HG03139 (cell line): ENCODE measurements at regions not wholly inside any gene's neighbourhood (a gene's known extent, or its start where the extent isn't known, plus 50 kb on each side); places are given as distances from the start of the nearest gene placed in this dataset.

ENCODE experiments used
- ATAC-seq: cut with Tn5 transposase; IDR thresholded peaks from one replicate; pipeline ENCODE4 v1.9.1; 2021; ENCODE audit not compliant: unreplicated experiment

DNA sequence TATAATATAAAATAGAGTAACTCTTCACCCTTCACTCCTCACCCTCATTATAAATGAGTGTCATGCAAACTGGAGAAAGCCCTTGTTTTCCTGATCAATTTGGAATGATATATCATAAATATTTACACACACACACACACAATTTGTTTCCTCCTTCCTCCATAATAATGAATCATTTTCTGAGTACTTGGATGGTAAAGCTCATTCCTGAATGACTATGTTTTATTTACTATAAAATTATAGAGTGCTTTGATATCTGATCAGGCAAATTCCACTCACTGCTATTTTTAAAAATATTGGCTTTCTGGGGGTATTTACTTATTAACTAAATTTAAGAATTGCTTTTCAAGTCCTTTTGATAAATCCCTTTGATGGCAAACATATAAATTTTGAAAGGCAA, 1125.5 kb upstream of the CNTNAP5 start:
- no peak for ATAC-seq

DNA sequence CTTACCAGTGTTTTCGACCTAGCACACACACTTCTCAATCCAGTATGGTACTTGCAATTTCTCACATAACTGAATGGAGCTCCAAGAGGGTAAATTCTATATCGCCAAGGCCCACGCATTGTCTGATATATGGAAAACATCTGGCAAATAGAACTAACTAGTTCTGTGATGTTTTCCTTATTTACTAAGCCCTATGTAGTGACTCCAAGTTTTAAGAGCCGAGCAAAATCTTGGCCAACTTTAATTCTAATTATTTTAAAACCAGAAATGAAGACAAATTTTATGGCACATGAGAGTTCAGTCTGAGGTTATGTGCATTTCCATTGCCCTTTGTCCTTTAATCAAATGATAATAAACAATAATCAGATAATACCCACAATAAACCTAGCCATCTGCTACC, 1119.7 kb upstream of the CNTNAP5 start:
- ATAC-seq: no peak

DNA sequence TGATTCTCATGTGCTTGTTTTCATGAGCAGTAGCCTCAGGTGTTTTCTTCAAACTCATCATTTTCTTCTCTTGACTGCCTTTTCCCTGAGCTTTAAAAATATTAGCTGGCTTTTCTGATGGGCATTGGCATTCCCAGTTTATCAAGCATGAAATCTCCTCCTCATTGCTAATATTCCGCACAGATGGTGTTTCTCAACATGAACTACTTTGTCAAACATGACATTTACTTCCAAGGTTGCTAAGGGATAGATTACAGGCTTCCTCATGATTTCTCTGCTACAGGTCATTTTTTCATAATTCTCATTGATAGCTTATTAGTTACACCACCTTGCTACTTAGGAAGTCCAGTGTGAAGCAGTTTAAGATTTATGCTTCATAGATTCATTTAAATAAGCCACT, 1116.9 kb upstream of the CNTNAP5 start:
- ATAC-seq: no peak

GRCh38 chr2:122927197-122927596, 1097.9 kb upstream of the CNTNAP5 start:
- no peak for ATAC-seq

GRCh38 chr2:122927710-122928557, 1097.2 kb upstream of the CNTNAP5 start:
- ATAC-seq: no peak

DNA sequence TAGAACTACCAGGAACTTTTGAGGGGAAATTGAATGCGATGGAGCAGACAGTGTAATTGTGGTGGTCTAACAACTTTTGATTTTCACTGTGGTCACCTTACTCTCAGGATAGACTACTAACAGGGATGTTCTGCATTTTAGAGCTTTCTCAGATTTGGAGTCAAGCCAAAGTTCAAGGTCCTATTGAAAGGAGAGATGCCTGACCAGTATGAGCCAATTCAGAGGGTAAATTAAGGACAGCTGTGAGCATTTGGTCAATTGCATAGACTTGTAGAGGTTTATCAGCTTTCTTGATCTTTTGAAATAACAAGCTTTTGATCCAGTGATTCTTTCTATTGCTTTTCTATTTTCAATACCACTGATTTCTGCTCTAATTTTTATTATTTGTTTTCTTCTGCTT, 1095.7 kb upstream of the CNTNAP5 start:
- ATAC-seq: no peak

DNA sequence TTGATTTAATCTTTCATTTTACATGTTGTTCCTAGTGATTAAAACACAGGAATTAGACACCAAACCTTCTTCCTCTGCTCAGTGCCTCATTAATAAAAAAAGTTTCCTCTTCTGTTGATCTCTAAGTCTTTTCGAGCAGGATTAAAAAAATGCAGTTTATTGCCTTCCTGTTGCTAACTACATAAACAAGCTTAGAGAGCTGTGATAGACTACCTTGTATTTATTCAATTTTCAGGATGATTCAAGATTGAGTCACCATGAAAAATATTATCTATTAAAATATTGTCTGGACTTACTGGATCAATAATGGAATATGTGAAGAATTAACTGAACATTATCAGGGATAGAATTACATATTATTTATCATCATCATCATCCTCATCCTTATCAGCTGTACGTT, 1089.6 kb upstream of the CNTNAP5 start:
- no peak for ATAC-seq

DNA sequence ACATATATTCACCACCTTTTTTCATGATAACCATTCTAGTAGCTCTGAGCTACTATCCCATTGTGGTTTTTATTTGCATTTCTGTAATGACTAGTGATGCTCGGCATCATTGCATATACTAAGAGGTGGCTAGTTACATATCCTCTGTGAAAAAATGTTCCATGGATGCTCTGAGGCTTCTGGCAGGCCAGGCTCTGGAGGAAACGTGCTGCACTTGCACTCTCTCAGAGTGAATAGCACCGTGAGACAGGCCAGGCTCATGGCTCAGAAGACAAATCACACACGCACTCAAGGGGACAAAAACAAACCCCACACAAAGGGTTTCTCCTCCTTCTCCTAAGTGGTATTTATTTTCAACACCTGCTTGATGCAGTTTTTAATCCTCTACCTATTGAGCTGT, 1085.3 kb upstream of the CNTNAP5 start:
- no peak for ATAC-seq

GRCh38 chr2:122949523-122949922, 1075.6 kb upstream of the CNTNAP5 start:
- no peak for ATAC-seq

DNA sequence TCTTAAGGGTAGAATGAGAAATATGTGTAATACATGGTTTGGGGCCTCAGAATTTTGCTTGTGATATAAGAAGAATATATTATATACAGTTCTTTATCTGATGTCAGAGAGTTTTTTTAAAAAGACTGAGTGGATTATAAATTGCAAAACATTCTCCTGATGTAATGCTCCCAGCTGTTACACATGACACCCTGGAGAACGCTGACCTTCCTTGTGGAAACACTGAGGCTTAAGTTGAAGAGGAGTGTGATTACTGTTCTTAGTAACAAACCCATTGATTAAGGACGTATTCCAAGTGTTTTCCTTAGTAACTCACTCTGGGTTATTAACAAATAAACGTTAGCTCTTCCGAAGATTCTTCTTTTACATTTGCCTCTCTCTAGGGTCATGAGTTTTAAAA, 1069.3 kb upstream of the CNTNAP5 start:
- ATAC-seq: no peak

- no peak for ATAC-seq
Observed at GRCh38 chr2:122960759-122961641, 1064.1 kb upstream of the CNTNAP5 start.

DNA sequence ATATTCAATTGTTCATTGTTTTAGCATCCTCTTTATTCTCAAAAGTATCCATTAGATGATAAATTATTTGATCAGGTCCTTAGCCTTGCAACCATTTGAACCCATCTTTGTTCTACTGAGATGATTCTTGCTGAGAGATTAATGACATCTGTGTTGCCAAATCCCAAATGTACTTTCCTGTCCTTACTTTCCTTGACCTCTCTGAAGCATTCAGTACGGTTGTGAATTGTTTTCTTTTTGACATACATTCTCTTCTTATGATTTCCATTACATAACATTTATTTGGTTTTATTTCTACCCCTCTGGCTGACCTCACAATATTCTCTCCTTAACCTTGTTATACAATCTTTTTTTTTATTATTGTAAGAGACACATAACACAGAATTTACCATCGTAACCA, 1058.6 kb upstream of the CNTNAP5 start:
- no peak for ATAC-seq

- no peak for ATAC-seq
Observed at GRCh38 chr2:122977580-122977979, 1047.5 kb upstream of the CNTNAP5 start.

- no peak for ATAC-seq
Observed at GRCh38 chr2:122980671-122981070, 1044.4 kb upstream of the CNTNAP5 start.

- no peak for ATAC-seq
Observed at GRCh38 chr2:122982936-122983335, 1042.2 kb upstream of the CNTNAP5 start.

GRCh38 chr2:122988395-122989221, 1036.5 kb upstream of the CNTNAP5 start:
- no peak for ATAC-seq

DNA sequence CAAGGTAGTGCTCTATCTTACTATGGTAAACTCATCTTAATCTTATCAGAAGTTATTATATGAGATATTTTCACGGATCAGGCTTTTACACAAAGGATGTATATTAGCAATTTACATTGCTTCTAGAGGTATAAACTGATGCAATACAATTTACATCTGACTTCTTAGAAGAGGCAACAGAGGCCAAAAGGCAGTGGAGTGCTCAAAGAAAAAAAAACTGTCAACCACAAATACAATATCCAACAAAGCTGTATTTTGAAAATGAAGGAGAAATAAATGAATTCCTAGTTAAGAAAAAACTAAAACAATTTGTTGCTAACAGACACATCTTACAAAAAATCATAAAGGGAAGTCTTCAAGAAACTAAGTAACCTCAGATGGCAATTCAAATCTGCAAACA, 1031.5 kb upstream of the CNTNAP5 start:
- ATAC-seq: no peak

- ATAC-seq: no peak
Observed at GRCh38 chr2:122999258-122999657, 1025.8 kb upstream of the CNTNAP5 start.

- ATAC-seq: no peak
Observed at GRCh38 chr2:122999821-123000220, 1025.3 kb upstream of the CNTNAP5 start.

- no peak for ATAC-seq
Observed at GRCh38 chr2:123002660-123003248, 1022.3 kb upstream of the CNTNAP5 start.

DNA sequence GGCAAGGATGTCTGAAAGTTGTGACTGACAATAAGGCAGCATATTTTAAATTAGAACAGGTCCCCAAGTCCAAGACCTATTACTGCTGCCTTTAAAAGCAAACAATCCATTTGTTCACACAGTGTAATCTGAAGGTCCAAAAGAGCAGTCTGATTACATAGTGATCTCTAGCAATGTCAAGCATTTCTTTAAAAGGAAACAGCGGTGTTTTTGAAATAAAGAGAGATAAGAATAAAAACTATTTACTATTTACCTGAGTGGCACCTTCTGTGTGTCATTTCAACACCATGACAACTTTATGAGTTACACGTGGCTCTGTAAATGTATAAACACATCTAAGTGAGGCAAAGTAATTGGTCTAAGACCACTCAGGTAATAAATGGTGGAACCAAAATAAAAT, 1009.9 kb upstream of the CNTNAP5 start:
- ATAC-seq: no peak
